ENCODE measurements at regions not wholly inside any gene's neighbourhood (a gene's known extent, or its start where the extent isn't known, plus 50 kb on each side); places are given as distances from the start of the nearest gene placed in this dataset.
A peak's percentile ranks its signal among the peaks of the same experiment; 100 is the strongest.
"Not testable (repeated sequence)": the region's sequence is repeated elsewhere in the genome, so short reads cannot be mapped to it uniquely, and the experiment has no call there.

- no peak for DNase-seq
These were observed 181.6 kb upstream of the RASGRP1 start for GRCh38 chr15:38746211-38746610.

- DNase-seq = no peak
These were observed 184.1 kb upstream of the RASGRP1 start for GRCh38 chr15:38748710-38749109.

GRCh38 chr15:38750786-38751185, 186.2 kb upstream of the RASGRP1 start:
- DNase-seq = no peak

- no peak for DNase-seq
These were observed 191.1 kb upstream of the RASGRP1 start for GRCh38 chr15:38755718-38756117.

GRCh38 chr15:38756441-38756840, 191.8 kb upstream of the RASGRP1 start:
- DNase-seq = no peak

GRCh38 chr15:38758043-38758442, 193.4 kb upstream of the RASGRP1 start:
- DNase-seq = no peak

- DNase-seq = no peak
These were observed 197.1 kb upstream of the RASGRP1 start for GRCh38 chr15:38761681-38762080.

- DNase-seq = no peak
These were observed 204.4 kb upstream of the RASGRP1 start for GRCh38 chr15:38768970-38769369.

GRCh38 chr15:38769492-38769891, 204.9 kb upstream of the RASGRP1 start:
- DNase-seq = no peak

- not testable (repeated sequence) for DNase-seq
These were observed 209.5 kb upstream of the RASGRP1 start for GRCh38 chr15:38774076-38774475.

- no peak for DNase-seq
These were observed 216.6 kb upstream of the RASGRP1 start for GRCh38 chr15:38781196-38781595.

- DNase-seq = no peak
These were observed 217.5 kb upstream of the RASGRP1 start for GRCh38 chr15:38782156-38782555.

GRCh38 chr15:38788918-38789317, 224.3 kb upstream of the RASGRP1 start:
- no peak for DNase-seq

GRCh38 chr15:38789566-38789965, 225.0 kb upstream of the RASGRP1 start:
- no peak for DNase-seq

- no peak for DNase-seq
These were observed 228.7 kb upstream of the RASGRP1 start for GRCh38 chr15:38793206-38793810.

GRCh38 chr15:38795471-38796245, 231.0 kb upstream of the RASGRP1 start:
- no peak for DNase-seq

- DNase-seq = no peak
These were observed 232.0 kb upstream of the RASGRP1 start for GRCh38 chr15:38796589-38796988.

- DNase-seq = not testable (repeated sequence)
These were observed 232.9 kb upstream of the RASGRP1 start for GRCh38 chr15:38797506-38797905.

- not testable (repeated sequence) for DNase-seq
These were observed 234.6 kb upstream of the RASGRP1 start for GRCh38 chr15:38799202-38799601.

- DNase-seq = no peak
These were observed 245.0 kb upstream of the RASGRP1 start for GRCh38 chr15:38809621-38810020.

- DNase-seq = no peak
These were observed 246.1 kb upstream of the RASGRP1 start for GRCh38 chr15:38810686-38811085.

GRCh38 chr15:38814254-38814653, 249.6 kb upstream of the RASGRP1 start:
- not testable (repeated sequence) for DNase-seq

- no peak for DNase-seq
These were observed 250.3 kb upstream of the RASGRP1 start for GRCh38 chr15:38814891-38815290.

- peak; percentile 65 to 84 for DNase-seq
These were observed 253.0 kb upstream of the RASGRP1 start for GRCh38 chr15:38817427-38818156.

Measured in activated CD4-positive, alpha-beta T cell treated with anti-CD3 and anti-CD28 coated beads for 4 hours (primary cell).